Vagina (tissue), 2 donors: ENCODE measurements at regions not wholly inside any gene's neighbourhood (a gene's known extent, or its start where the extent isn't known, plus 50 kb on each side); places are given as distances from the start of the nearest gene placed in this dataset.
A peak's percentile ranks its signal among the peaks of the same experiment; 100 is the strongest.

Source experiments
- DNase-seq, 2 donors: peaks; one replicate each; pipeline ENCODE4 v3.0.0-alpha.2; 2017; ENCODE audit errors: extremely low spot score in 2 of 2
- H3K27ac ChIP-seq: fragments of 200-600 bp; sonication (generic); one replicate; pipeline ENCODE4 v1.5.1; 2019
- H3K27me3 ChIP-seq: fragments of 200-600 bp; sonication (generic); one replicate; pipeline ENCODE4 v1.5.1; 2019
- H3K36me3 ChIP-seq, 2 donors: fragments of 200-600 bp; sonication (generic); one replicate each; pipeline ENCODE4 v1.5.1; 2017 to 2019
- H3K4me1 ChIP-seq: fragments of 200-600 bp; sonication (generic); one replicate; pipeline ENCODE4 v1.5.1; 2019
- H3K4me3 ChIP-seq, 2 donors: fragments of 200-600 bp; sonication (generic); 1 replicate in 1 of 2; 2 replicates in 1 of 2; pipeline ENCODE4 v1.5.1; 2016 to 2019
- H3K9me3 ChIP-seq: fragments of 200-600 bp; sonication (generic); one replicate; pipeline ENCODE4 v1.5.1; 2019
- CTCF ChIP-seq, 3 experiments: fragments of 450-650 bp in 2 of 3; fragments of 200-600 bp in 1 of 3; sonication (generic) in 1 of 3; IDR thresholded peaks; one replicate each; pipeline ENCODE4 v1.5.1; 2017 to 2019; ENCODE audit warnings: antibody characterized with exemption in 3 of 3, mild to moderate bottlenecking in 2 of 3, moderate library complexity in 2 of 3
- POLR2A ChIP-seq, 2 donors: fragments of 450-650 bp; IDR thresholded peaks; one replicate each; pipeline ENCODE4 v1.6.1; 2017; ENCODE audit warnings: antibody characterized with exemption in 2 of 2, mild to moderate bottlenecking in 2 of 2, moderate library complexity in 2 of 2
- POLR2AphosphoS5 ChIP-seq, 2 donors: sonication (generic); formaldehyde crosslinking; IDR thresholded peaks; one replicate each; pipeline ENCODE4 v1.9.0; 2017; ENCODE audit warnings: antibody characterized with exemption in 2 of 2, mild to moderate bottlenecking in 2 of 2, low read depth in 1 of 2; ENCODE audit not compliant: insufficient read depth in 1 of 2
- intact Hi-C: fragments of 100-400 bp; cut with DNase I; formaldehyde crosslinking; loops from one replicate; pipeline ENCODE4 v1.15.1; 2023

GRCh38 chr7:12788171-12788570 is 100.7 kb downstream of the ARL4A start:
- Histone ChIP-seq H3K4me1 (no peaks in the 10 kb centered on the region), H3K27me3 (no peaks in the 10 kb centered on the region), H3K36me3 (no peaks in the 10 kb centered on the region), H3K9me3 (no peaks in the 10 kb centered on the region), H3K27ac (no peak overlapping the region), H3K4me3 (no peak overlapping the region)
- DNase-seq: no peak
- TF ChIP-seq CTCF (IDR thresholded peaks at IDR 0.05): no peak
- no peak for TF ChIP-seq POLR2A (IDR thresholded peaks at IDR 0.05)
- peak in 1 of 2 donors; percentile 49 for TF ChIP-seq POLR2AphosphoS5 (IDR thresholded peaks at IDR 0.05; ENCODE audit: insufficient read depth in 1 of 2, low read depth in 1 of 2)
- intact Hi-C loops: no loop called here

GRCh38 chr7:12788591-12788990 is 101.2 kb downstream of the ARL4A start:
- no peak overlapping the region for H3K4me3 ChIP-seq
- no peaks in the 10 kb centered on the region for H3K36me3 ChIP-seq
- H3K27ac ChIP-seq: no peak overlapping the region
- H3K4me1 ChIP-seq: no peaks in the 10 kb centered on the region
- intact Hi-C loops: no loop called here
- H3K27me3 ChIP-seq: no peaks in the 10 kb centered on the region
- TF ChIP-seq CTCF (IDR thresholded peaks at IDR 0.05): no peak
- no peak for TF ChIP-seq POLR2A (IDR thresholded peaks at IDR 0.05)
- TF ChIP-seq POLR2AphosphoS5 (IDR thresholded peaks at IDR 0.05; ENCODE audit: insufficient read depth in 1 of 2, low read depth in 1 of 2): no peak
- no peak for DNase-seq
- H3K9me3 ChIP-seq: no peaks in the 10 kb centered on the region

- no peaks in the 10 kb centered on the region for H3K27me3 ChIP-seq
- TF ChIP-seq POLR2AphosphoS5 (IDR thresholded peaks at IDR 0.05; ENCODE audit: insufficient read depth in 1 of 2, low read depth in 1 of 2): no peak
- TF ChIP-seq CTCF (IDR thresholded peaks at IDR 0.05): no peak
- TF ChIP-seq POLR2A (IDR thresholded peaks at IDR 0.05): no peak
These were observed 107.4 kb downstream of the ARL4A start for GRCh38 chr7:12794722-12795302.

GRCh38 chr7:12796397-12797127 is 109.1 kb downstream of the ARL4A start:
- TF ChIP-seq POLR2A (IDR thresholded peaks at IDR 0.05): no peak
- Histone ChIP-seq H3K4me3 (no peak overlapping the region), H3K4me1 (peaks cover 4% of the 10 kb centered on the region), H3K27ac (no peak overlapping the region), H3K36me3 (no peaks in the 10 kb centered on the region), H3K9me3 (no peaks in the 10 kb centered on the region), H3K27me3 (no peaks in the 10 kb centered on the region)
- DNase-seq: no peak
- intact Hi-C loops: no loop called here

More at GRCh38 chr7:12794722-12795302, 107.4 kb downstream of the ARL4A start:
- Histone ChIP-seq H3K4me1 (no peaks in the 10 kb centered on the region), H3K27ac (no peak overlapping the region), H3K36me3 (no peaks in the 10 kb centered on the region), H3K4me3 (no peak overlapping the region), H3K9me3 (no peaks in the 10 kb centered on the region)
- no peak for DNase-seq
- intact Hi-C loops: no loop called here

- no peak for DNase-seq
- no peak overlapping the region for H3K27ac ChIP-seq
- TF ChIP-seq POLR2A (IDR thresholded peaks at IDR 0.05): no peak
- no peak for TF ChIP-seq POLR2AphosphoS5 (IDR thresholded peaks at IDR 0.05; ENCODE audit: insufficient read depth in 1 of 2, low read depth in 1 of 2)
- TF ChIP-seq CTCF (IDR thresholded peaks at IDR 0.05): no peak
These were observed 113.1 kb downstream of the ARL4A start for GRCh38 chr7:12800486-12800885.

More at GRCh38 chr7:12800486-12800885, 113.1 kb downstream of the ARL4A start:
- Histone ChIP-seq H3K27me3 (no peaks in the 10 kb centered on the region), H3K4me3 (no peak overlapping the region), H3K9me3 (no peaks in the 10 kb centered on the region), H3K4me1 (peaks cover 12% of the 10 kb centered on the region), H3K36me3 (no peaks in the 10 kb centered on the region)
- intact Hi-C loops: no loop called here
